ENCODE measurements at regions not wholly inside any gene's neighbourhood (a gene's known extent, or its start where the extent isn't known, plus 50 kb on each side); places are given as distances from the start of the nearest gene placed in this dataset.

GRCh38 chr7:136677471-136678365 lies 190.7 kb upstream of the CHRM2 start (continued):
- no peak for TF ChIP-seq CHD7 (IDR thresholded peaks at IDR 0.05; ENCODE audit: insufficient replicate concordance, low read length)
- TF ChIP-seq BCL11A (IDR thresholded peaks at IDR 0.05; ENCODE audit: low read depth in 2 of 2, low read length in 2 of 2), result no peak
